ENCODE measurements at regions not wholly inside any gene's neighbourhood (a gene's known extent, or its start where the extent isn't known, plus 50 kb on each side); places are given as distances from the start of the nearest gene placed in this dataset.

DNA sequence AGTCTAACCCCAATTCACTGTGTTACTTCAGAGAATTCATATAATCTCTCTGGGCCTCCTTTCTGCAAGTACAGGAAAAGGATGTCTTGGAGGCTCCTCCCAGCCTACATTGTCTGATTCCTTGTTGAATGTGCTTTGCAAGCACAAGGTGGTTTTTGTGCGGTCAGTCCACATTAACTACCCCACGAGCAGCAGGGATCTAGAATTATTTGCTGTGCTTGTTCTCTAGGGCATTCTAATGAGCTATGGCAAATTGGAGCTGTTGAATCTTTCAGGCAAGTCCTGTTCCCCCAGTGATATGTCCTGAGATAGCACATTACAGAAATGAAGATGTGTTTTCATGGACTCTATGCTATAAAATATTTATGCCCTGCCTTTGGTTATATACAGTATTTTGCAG lies 349.4 kb downstream of the SLC4A3 start:
- DNase-seq (ENCODE audit: insufficient read length, low spot score) = no peak
- no peak for FAIRE-seq
- no peak for TF ChIP-seq POU2F2 (IDR thresholded peaks at IDR 0.05; ENCODE audit: low read depth, low read length)
- TF ChIP-seq SPI1 (IDR thresholded peaks at IDR 0.05; ENCODE audit: low read depth, low read length) = no peak
- no peak for TF ChIP-seq PAX5 (IDR thresholded peaks at IDR 0.05; ENCODE audit: insufficient read depth, low read length, severe bottlenecking)
- no peak for TF ChIP-seq POLR2A (IDR thresholded peaks at IDR 0.05; ENCODE audit: low read depth, low read length)
- TF ChIP-seq TAF1 (IDR thresholded peaks at IDR 0.05; ENCODE audit: low read depth, low read length) = no peak
- TF ChIP-seq POLR2AphosphoS5 (IDR thresholded peaks at IDR 0.05; ENCODE audit: low read depth, low read length) = no peak

- DNase-seq (ENCODE audit: insufficient read length, low spot score) (no peak), FAIRE-seq (no peak)
- TF ChIP-seq SPI1 (IDR thresholded peaks at IDR 0.05; ENCODE audit: low read depth, low read length) = no peak
- no peak for TF ChIP-seq POU2F2 (IDR thresholded peaks at IDR 0.05; ENCODE audit: low read depth, low read length)
- TF ChIP-seq POLR2A (IDR thresholded peaks at IDR 0.05; ENCODE audit: low read depth, low read length) = no peak
- TF ChIP-seq PAX5 (IDR thresholded peaks at IDR 0.05; ENCODE audit: insufficient read depth, low read length, severe bottlenecking) = no peak
- TF ChIP-seq TAF1 (IDR thresholded peaks at IDR 0.05; ENCODE audit: low read depth, low read length) = no peak
- no peak for TF ChIP-seq POLR2AphosphoS5 (IDR thresholded peaks at IDR 0.05; ENCODE audit: low read depth, low read length)
Measured at GRCh38 chr2:219980638-219981037, 353.2 kb downstream of the SLC4A3 start.

DNA sequence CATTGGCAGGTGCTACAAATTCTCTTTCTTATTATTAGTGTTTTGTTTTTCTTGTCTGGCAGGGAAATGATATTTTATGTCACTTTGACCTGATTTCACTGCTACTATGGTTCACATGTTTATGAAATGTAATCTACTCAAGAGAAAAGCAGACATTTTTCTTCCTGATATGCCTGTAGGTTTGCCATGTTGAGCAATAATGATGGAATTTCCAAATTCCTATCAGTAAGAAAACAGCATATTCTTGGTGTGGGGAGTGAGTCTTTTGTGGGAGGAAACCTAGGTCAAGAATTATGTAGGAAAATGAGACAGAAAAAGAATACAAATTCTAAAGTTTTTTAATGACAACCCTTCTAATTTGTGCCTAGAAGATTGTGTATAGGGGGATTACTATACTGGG lies 356.4 kb downstream of the SLC4A3 start:
- FAIRE-seq (no peak), DNase-seq (ENCODE audit: insufficient read length, low spot score) (no peak)
- no peak for TF ChIP-seq POU2F2 (IDR thresholded peaks at IDR 0.05; ENCODE audit: low read depth, low read length)

DNA sequence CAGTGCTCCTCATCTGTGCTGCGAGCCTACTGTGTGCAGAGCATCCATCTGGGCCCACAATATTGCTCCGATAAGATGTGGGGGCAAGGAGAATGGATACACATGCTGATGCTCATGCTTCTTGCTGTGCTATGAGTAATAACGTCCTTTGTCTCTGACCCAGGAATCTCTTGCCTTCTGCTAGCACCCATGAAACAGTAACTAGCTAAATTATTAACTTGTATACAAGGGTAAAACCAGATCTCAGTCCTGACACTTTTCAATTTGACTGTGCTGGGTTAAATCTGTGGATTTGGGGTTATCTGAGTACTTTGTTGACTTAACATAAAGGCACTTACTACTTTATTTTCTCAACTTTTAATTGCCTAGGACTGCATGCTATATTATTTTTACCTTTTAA lies 357.6 kb downstream of the SLC4A3 start:
- FAIRE-seq = no peak
- TF ChIP-seq PAX5 (IDR thresholded peaks at IDR 0.05; ENCODE audit: insufficient read depth, low read length, severe bottlenecking) = no peak
- no peak for TF ChIP-seq SPI1 (IDR thresholded peaks at IDR 0.05; ENCODE audit: low read depth, low read length)

DNA sequence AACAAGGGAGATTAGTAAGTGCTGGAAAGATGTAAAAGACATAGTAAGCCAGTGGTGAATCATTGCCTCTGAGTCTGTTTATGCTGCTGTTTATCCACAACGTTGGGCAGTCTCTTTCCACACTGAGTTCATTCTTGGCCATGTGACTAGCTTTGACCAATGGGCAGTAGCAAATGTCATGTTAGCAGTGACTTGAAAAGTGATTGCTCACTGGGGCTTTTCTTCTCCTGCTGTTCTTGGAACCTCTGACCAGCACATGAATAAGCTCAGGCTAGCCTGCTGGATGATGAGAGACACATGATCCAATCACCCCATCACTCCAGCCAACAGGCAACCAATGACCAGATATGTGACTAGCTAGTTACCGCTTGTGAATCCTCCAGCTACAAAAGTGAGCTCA lies 360.4 kb downstream of the SLC4A3 start:
- no peak for FAIRE-seq
- no peak for DNase-seq (ENCODE audit: insufficient read length, low spot score)
- TF ChIP-seq POU2F2 (IDR thresholded peaks at IDR 0.05; ENCODE audit: low read depth, low read length) (no peak), POLR2AphosphoS5 (IDR thresholded peaks at IDR 0.05; ENCODE audit: low read depth, low read length) (no peak), TAF1 (IDR thresholded peaks at IDR 0.05; ENCODE audit: low read depth, low read length) (no peak), PAX5 (IDR thresholded peaks at IDR 0.05; ENCODE audit: insufficient read depth, low read length, severe bottlenecking) (no peak), SPI1 (IDR thresholded peaks at IDR 0.05; ENCODE audit: low read depth, low read length) (no peak), POLR2A (IDR thresholded peaks at IDR 0.05; ENCODE audit: low read depth, low read length) (no peak)

More for the DNA sequence above, 357.6 kb downstream of the SLC4A3 start:
- no peak for DNase-seq (ENCODE audit: insufficient read length, low spot score)

- DNase-seq (ENCODE audit: insufficient read length, low spot score) (no peak), FAIRE-seq (no peak)
- TF ChIP-seq TAF1 (IDR thresholded peaks at IDR 0.05; ENCODE audit: low read depth, low read length) = no peak
- TF ChIP-seq POLR2A (IDR thresholded peaks at IDR 0.05; ENCODE audit: low read depth, low read length) = no peak
- no peak for TF ChIP-seq POU2F2 (IDR thresholded peaks at IDR 0.05; ENCODE audit: low read depth, low read length)
- TF ChIP-seq SPI1 (IDR thresholded peaks at IDR 0.05; ENCODE audit: low read depth, low read length) = no peak
- TF ChIP-seq POLR2AphosphoS5 (IDR thresholded peaks at IDR 0.05; ENCODE audit: low read depth, low read length) = no peak
- no peak for TF ChIP-seq PAX5 (IDR thresholded peaks at IDR 0.05; ENCODE audit: insufficient read depth, low read length, severe bottlenecking)
Measured at GRCh38 chr2:219989744-219990143, 362.3 kb downstream of the SLC4A3 start.

DNA sequence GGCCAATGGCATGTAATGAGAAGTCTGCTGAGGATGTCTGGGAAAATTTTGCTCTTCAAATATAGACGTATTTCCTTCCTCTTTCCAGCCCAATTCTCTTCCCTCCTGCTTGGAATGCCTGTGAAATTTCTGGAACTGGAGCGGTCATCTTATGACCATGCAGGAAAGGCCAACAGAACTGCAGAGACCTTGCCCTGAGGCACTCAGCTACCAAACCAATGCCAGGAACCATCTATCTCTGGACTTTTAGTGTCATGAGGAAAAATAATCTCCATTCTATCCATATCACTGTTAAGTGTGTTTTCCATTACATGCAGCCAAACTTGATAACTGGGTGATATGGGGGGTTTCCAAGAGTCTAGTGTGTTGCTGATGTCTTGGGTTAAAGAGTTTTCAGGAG lies 363.7 kb downstream of the SLC4A3 start:
- TF ChIP-seq POLR2A (IDR thresholded peaks at IDR 0.05; ENCODE audit: low read depth, low read length) = no peak
- no peak for TF ChIP-seq TAF1 (IDR thresholded peaks at IDR 0.05; ENCODE audit: low read depth, low read length)
- TF ChIP-seq POLR2AphosphoS5 (IDR thresholded peaks at IDR 0.05; ENCODE audit: low read depth, low read length) = no peak
- TF ChIP-seq SPI1 (IDR thresholded peaks at IDR 0.05; ENCODE audit: low read depth, low read length) = no peak
- TF ChIP-seq POU2F2 (IDR thresholded peaks at IDR 0.05; ENCODE audit: low read depth, low read length) = no peak
- TF ChIP-seq PAX5 (IDR thresholded peaks at IDR 0.05; ENCODE audit: insufficient read depth, low read length, severe bottlenecking) = no peak
- FAIRE-seq (no peak), DNase-seq (ENCODE audit: insufficient read length, low spot score) (no peak)

- TF ChIP-seq SPI1 (IDR thresholded peaks at IDR 0.05; ENCODE audit: low read depth, low read length) (no peak), POLR2A (IDR thresholded peaks at IDR 0.05; ENCODE audit: low read depth, low read length) (no peak), PAX5 (IDR thresholded peaks at IDR 0.05; ENCODE audit: insufficient read depth, low read length, severe bottlenecking) (no peak), TAF1 (IDR thresholded peaks at IDR 0.05; ENCODE audit: low read depth, low read length) (no peak), POU2F2 (IDR thresholded peaks at IDR 0.05; ENCODE audit: low read depth, low read length) (no peak), POLR2AphosphoS5 (IDR thresholded peaks at IDR 0.05; ENCODE audit: low read depth, low read length) (no peak)
- DNase-seq (ENCODE audit: insufficient read length, low spot score) = no peak
- no peak for FAIRE-seq
Measured at GRCh38 chr2:219995399-219995798, 368.0 kb downstream of the SLC4A3 start.

DNA sequence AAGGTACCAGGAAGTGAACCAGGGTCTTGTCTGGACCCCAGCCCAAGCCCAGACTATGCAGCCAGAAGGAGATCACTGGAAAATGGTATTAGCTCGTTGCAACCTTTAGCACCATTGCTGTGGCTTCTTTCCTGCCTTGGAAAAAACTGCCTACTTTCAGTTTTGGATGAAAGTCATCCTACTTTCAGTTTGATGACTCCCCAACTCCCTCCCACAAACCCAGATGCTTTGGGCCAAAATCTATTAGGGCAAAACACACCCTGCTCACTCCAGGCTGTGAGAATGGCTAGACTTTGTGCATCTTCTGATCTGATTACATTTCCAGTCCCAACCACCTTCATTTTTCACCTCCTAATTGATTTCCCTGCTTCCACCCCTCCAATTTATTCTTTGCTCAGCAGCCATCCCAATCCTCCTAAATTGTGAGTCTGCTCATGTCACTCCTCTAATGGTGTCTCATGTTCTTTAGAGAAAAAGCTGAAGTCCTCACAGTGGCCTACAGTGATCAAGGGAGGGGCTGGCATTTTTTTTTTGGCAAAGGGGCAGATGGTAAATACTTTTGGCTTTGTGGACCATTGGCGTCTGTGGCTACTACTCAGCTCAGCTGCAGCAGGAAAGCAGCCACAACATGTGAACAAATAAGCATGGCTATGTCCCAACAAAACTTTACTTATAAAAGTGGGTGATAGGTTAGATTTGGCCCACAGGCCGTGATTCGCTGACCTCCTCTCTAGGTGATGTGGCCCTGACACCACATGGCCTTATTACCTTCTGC lies 368.7 kb downstream of the SLC4A3 start:
- DNase-seq (ENCODE audit: insufficient read length, low spot score) = no peak
- FAIRE-seq = no peak

GRCh38 chr2:219997341-219997851 lies 370.0 kb downstream of the SLC4A3 start:
- no peak for FAIRE-seq
- DNase-seq (ENCODE audit: insufficient read length, low spot score) = no peak
- TF ChIP-seq POLR2AphosphoS5 (IDR thresholded peaks at IDR 0.05; ENCODE audit: low read depth, low read length) (no peak), PAX5 (IDR thresholded peaks at IDR 0.05; ENCODE audit: insufficient read depth, low read length, severe bottlenecking) (no peak), SPI1 (IDR thresholded peaks at IDR 0.05; ENCODE audit: low read depth, low read length) (no peak), POLR2A (IDR thresholded peaks at IDR 0.05; ENCODE audit: low read depth, low read length) (no peak), POU2F2 (IDR thresholded peaks at IDR 0.05; ENCODE audit: low read depth, low read length) (no peak), TAF1 (IDR thresholded peaks at IDR 0.05; ENCODE audit: low read depth, low read length) (no peak)

More for the DNA sequence above, 368.7 kb downstream of the SLC4A3 start:
- TF ChIP-seq POLR2A (IDR thresholded peaks at IDR 0.05; ENCODE audit: low read depth, low read length) (no peak), SPI1 (IDR thresholded peaks at IDR 0.05; ENCODE audit: low read depth, low read length) (no peak), PAX5 (IDR thresholded peaks at IDR 0.05; ENCODE audit: insufficient read depth, low read length, severe bottlenecking) (no peak), TAF1 (IDR thresholded peaks at IDR 0.05; ENCODE audit: low read depth, low read length) (no peak), POLR2AphosphoS5 (IDR thresholded peaks at IDR 0.05; ENCODE audit: low read depth, low read length) (no peak), POU2F2 (IDR thresholded peaks at IDR 0.05; ENCODE audit: low read depth, low read length) (no peak)
